ENCODE measurements at regions not wholly inside any gene's neighbourhood (a gene's known extent, or its start where the extent isn't known, plus 50 kb on each side); places are given as distances from the start of the nearest gene placed in this dataset.

- TF ChIP-seq, protein P1, sequence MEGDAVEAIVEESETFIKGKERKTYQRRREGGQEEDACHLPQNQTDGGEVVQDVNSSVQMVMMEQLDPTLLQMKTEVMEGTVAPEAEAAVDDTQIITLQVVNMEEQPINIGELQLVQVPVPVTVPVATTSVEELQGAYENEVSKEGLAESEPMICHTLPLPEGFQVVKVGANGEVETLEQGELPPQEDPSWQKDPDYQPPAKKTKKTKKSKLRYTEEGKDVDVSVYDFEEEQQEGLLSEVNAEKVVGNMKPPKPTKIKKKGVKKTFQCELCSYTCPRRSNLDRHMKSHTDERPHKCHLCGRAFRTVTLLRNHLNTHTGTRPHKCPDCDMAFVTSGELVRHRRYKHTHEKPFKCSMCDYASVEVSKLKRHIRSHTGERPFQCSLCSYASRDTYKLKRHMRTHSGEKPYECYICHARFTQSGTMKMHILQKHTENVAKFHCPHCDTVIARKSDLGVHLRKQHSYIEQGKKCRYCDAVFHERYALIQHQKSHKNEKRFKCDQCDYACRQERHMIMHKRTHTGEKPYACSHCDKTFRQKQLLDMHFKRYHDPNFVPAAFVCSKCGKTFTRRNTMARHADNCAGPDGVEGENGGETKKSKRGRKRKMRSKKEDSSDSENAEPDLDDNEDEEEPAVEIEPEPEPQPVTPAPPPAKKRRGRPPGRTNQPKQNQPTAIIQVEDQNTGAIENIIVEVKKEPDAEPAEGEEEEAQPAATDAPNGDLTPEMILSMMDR (IDR thresholded peaks at IDR 0.05), result no peak
- no peak for TF ChIP-seq POLR2A (IDR thresholded peaks at IDR 0.05)
These were observed 327.6 kb downstream of the PRL start for GRCh38 chr6:21969192-21969591.
